IMR-90 (cell line): ENCODE measurements at regions not wholly inside any gene's neighbourhood (a gene's known extent, or its start where the extent isn't known, plus 50 kb on each side); places are given as distances from the start of the nearest gene placed in this dataset.

ENCODE experiments used
- ATAC-seq: fragments of 200-7000 bp; cut with Tn5 transposase; 2 replicates; pipeline ENCODE4 v1.9.1; 2020; ENCODE audit warnings: low read depth, mild to moderate bottlenecking, moderate library complexity
- BruUV-seq: library from RNA; stranded (reverse); fragments of 400-500 nt; replicated peaks from 2 replicates; lab custom pipeline; 2021; lab: Mats Ljungman, UMichigan
- CTCF ChIA-PET: fragments of 300-600 bp; formaldehyde crosslinking; extraction: SDS; loops from one replicate; lab custom pipeline; 2021; ENCODE audit warnings: antibody characterized with exemption; lab: Yijun Ruan, JAX
- POLR2A ChIA-PET: fragments of 300-600 bp; sonication (Branson Sonifier 250); formaldehyde crosslinking; loops from one replicate; lab custom pipeline; 2022; ENCODE audit warnings: antibody characterized with exemption; ENCODE audit not compliant: unreplicated experiment; lab: Charles Lee
- DNase-seq: peaks from one replicate; pipeline ENCODE4 v3.0.0; 2013
- H2AFZ ChIP-seq: replicated peaks from 2 replicates; pipeline ENCODE3; 2013; ENCODE audit warnings: low read length, mild to moderate bottlenecking; ENCODE audit not compliant: poor library complexity
- H2AK5ac ChIP-seq: 2 replicates; pipeline ENCODE4 v1.6.1; 2013; ENCODE audit warnings: low read depth, low read length, inconsistent platforms
- H2AK9ac ChIP-seq: replicated peaks from 2 replicates; pipeline ENCODE3; 2013; ENCODE audit warnings: mild to moderate bottlenecking, low read depth, low read length, moderate library complexity; ENCODE audit not compliant: poor library complexity
- H2BK120ac ChIP-seq: 2 replicates; pipeline ENCODE4 v1.6.1; 2013; ENCODE audit warnings: low read depth, low read length, inconsistent platforms
- H2BK15ac ChIP-seq: 3 replicates; pipeline ENCODE4 v1.6.1; 2013; ENCODE audit warnings: low read depth, low read length, inconsistent platforms
- H2BK20ac ChIP-seq: 2 replicates; pipeline ENCODE4 v1.6.1; 2013; ENCODE audit warnings: low read depth, mild to moderate bottlenecking, inconsistent platforms, low read length, moderate library complexity
- H2BK5ac ChIP-seq: 2 replicates; pipeline ENCODE4 v1.6.1; 2013; ENCODE audit warnings: mild to moderate bottlenecking, low read depth, low read length, inconsistent platforms; ENCODE audit not compliant: poor library complexity, severe bottlenecking
- H3K14ac ChIP-seq: replicated peaks from 2 replicates; pipeline ENCODE4 v1.6.1; 2013; ENCODE audit warnings: low read depth, low read length, inconsistent platforms
- H3K18ac ChIP-seq: 2 replicates; pipeline ENCODE4 v1.6.1; 2013; ENCODE audit warnings: low read depth, low read length, control low read depth
- H3K23ac ChIP-seq: 2 replicates; pipeline ENCODE4 v1.6.1; 2013; ENCODE audit warnings: low read depth, low read length, inconsistent platforms
- H3K27ac ChIP-seq: 2 replicates; pipeline ENCODE4 v1.5.1; 2013; ENCODE audit warnings: mild to moderate bottlenecking, control low read depth, low read length; ENCODE audit not compliant: insufficient read depth
- H3K27me3 ChIP-seq: 2 replicates; pipeline ENCODE4 v1.6.1; 2013; ENCODE audit warnings: low read length; ENCODE audit not compliant: control insufficient read depth, insufficient read depth
- H3K36me3 ChIP-seq: 2 replicates; pipeline ENCODE4 v1.6.1; 2013; ENCODE audit warnings: low read length, mixed read lengths; ENCODE audit not compliant: control insufficient read depth, insufficient read depth
- H3K4ac ChIP-seq: 2 replicates; pipeline ENCODE4 v1.6.1; 2013; ENCODE audit warnings: low read depth, low read length, inconsistent platforms
- H3K4me1 ChIP-seq: 2 replicates; pipeline ENCODE4 v1.6.1; 2013; ENCODE audit warnings: low read length, mixed read lengths; ENCODE audit not compliant: control insufficient read depth, insufficient read depth
- H3K4me2 ChIP-seq: 2 replicates; pipeline ENCODE4 v1.6.1; 2013; ENCODE audit warnings: low read depth, mild to moderate bottlenecking, control low read depth, low read length, moderate library complexity
- H3K4me3 ChIP-seq: 2 replicates; pipeline ENCODE4 v1.5.1; 2013; ENCODE audit warnings: low read depth, mild to moderate bottlenecking, control low read depth, low read length, moderate library complexity; ENCODE audit not compliant: insufficient read depth
- H3K56ac ChIP-seq: 2 replicates; pipeline ENCODE4 v1.6.1; 2013; ENCODE audit warnings: low read length, inconsistent platforms; ENCODE audit not compliant: insufficient read depth; ENCODE audit errors: extremely low read depth
- H3K79me1 ChIP-seq, 2 experiments: 2 replicates each; pipeline ENCODE4 v1.6.1; 2013; ENCODE audit warnings: low read length in 2 of 2, inconsistent platforms in 1 of 2, low read depth in 1 of 2
- H3K9ac ChIP-seq: 2 replicates; pipeline ENCODE4 v1.6.1; 2013; ENCODE audit warnings: low read depth, low read length, control low read depth
- H3K9me1 ChIP-seq: 2 replicates; pipeline ENCODE4 v1.6.1; 2013; ENCODE audit warnings: low read length, inconsistent platforms; ENCODE audit not compliant: insufficient read depth
- H3K9me3 ChIP-seq: 2 replicates; pipeline ENCODE4 v1.6.1; 2013; ENCODE audit warnings: low read length; ENCODE audit not compliant: control insufficient read depth, insufficient read depth
- H4K20me1 ChIP-seq: 2 replicates; pipeline ENCODE4 v1.6.1; 2013; ENCODE audit warnings: low read length, inconsistent platforms; ENCODE audit not compliant: insufficient read depth
- H4K5ac ChIP-seq: 2 replicates; pipeline ENCODE4 v1.6.1; 2013; ENCODE audit warnings: mild to moderate bottlenecking, low read depth, low read length, control low read depth
- H4K8ac ChIP-seq, 2 experiments: 2 replicates each; pipeline ENCODE4 v1.6.1; 2013; ENCODE audit warnings: low read depth in 2 of 2, low read length in 2 of 2, control low read depth in 1 of 2, inconsistent platforms in 1 of 2
- H4K91ac ChIP-seq: 2 replicates; pipeline ENCODE4 v1.6.1; 2013; ENCODE audit warnings: low read depth, low read length, inconsistent platforms; ENCODE audit not compliant: insufficient read depth
- BHLHE40 ChIP-seq: fragments of 150-350 bp; IDR thresholded peaks from 2 replicates; pipeline ENCODE4 v1.6.1; 2016; ENCODE audit warnings: mild to moderate bottlenecking, low read depth, low read length
- CEBPB ChIP-seq: IDR thresholded peaks from 2 replicates; pipeline ENCODE4 v1.6.1; 2012; ENCODE audit warnings: low read depth, low read length, improper control_type of control experiment
- CTCF ChIP-seq: conservative IDR thresholded peaks from 2 replicates; pipeline ENCODE4 v1.5.1; 2012; ENCODE audit warnings: mild to moderate bottlenecking, low read depth, low read length, improper control_type of control experiment
- FOS ChIP-seq: fragments of 150-350 bp; IDR thresholded peaks from 2 replicates; pipeline ENCODE4 v1.6.1; 2016; ENCODE audit warnings: low read depth, low read length
- MAFK ChIP-seq: IDR thresholded peaks from 2 replicates; pipeline ENCODE4 v1.6.1; 2012; ENCODE audit warnings: low read depth, low read length, improper control_type of control experiment
- MAZ ChIP-seq: IDR thresholded peaks from 2 replicates; pipeline ENCODE4 v1.6.1; 2012; ENCODE audit warnings: low read depth, mild to moderate bottlenecking, low read length, improper control_type of control experiment, moderate library complexity, borderline replicate concordance
- MXI1 ChIP-seq: IDR thresholded peaks from 2 replicates; pipeline ENCODE4 v1.6.1; 2012; ENCODE audit warnings: low read depth, mild to moderate bottlenecking, low read length, moderate library complexity, borderline replicate concordance
- NFE2L2 ChIP-seq: fragments of 150-350 bp; IDR thresholded peaks from 2 replicates; pipeline ENCODE4 v1.6.1; 2016; ENCODE audit warnings: low read depth, mild to moderate bottlenecking, low read length
- POLR2A ChIP-seq: IDR thresholded peaks from 2 replicates; pipeline ENCODE4 v1.6.1; 2012; ENCODE audit warnings: mild to moderate bottlenecking, low read depth, low read length
- RAD21 ChIP-seq: IDR thresholded peaks from 2 replicates; pipeline ENCODE4 v1.6.1; 2012; ENCODE audit warnings: low read length, improper control_type of control experiment
- RCOR1 ChIP-seq: IDR thresholded peaks from 2 replicates; pipeline ENCODE4 v1.6.1; 2012; ENCODE audit warnings: mild to moderate bottlenecking, low read length, improper control_type of control experiment; ENCODE audit not compliant: insufficient replicate concordance
- USF2 ChIP-seq: fragments of 150-350 bp; IDR thresholded peaks from 2 replicates; pipeline ENCODE4 v1.6.1; 2017; ENCODE audit warnings: mild to moderate bottlenecking, antibody characterized with exemption, low read length, low read depth
- WGBS, 2 experiments: methylation state at CpG; one replicate each; pipeline versions ENCODE4 v1.1.5 to v1.1.7; 2013; ENCODE audit warnings: missing lambda C conversion rate in 2 of 2; ENCODE audit not compliant: insufficient read length in 1 of 2; ENCODE audit errors: extremely low coverage in 2 of 2; 5-methylcytosine and 5-hydroxymethylcytosine counted together
- dilution Hi-C: fragments of 300-500 bp; cut with HindIII; formaldehyde crosslinking; loops from one replicate; pipeline ENCODE4 v1.14.3; 2018; ENCODE audit warnings: low sequenced_read_pairs; ENCODE audit not compliant: unreplicated experiment
- in situ Hi-C: fragments of 300-500 bp; cut with MboI; formaldehyde crosslinking; loops from 3 replicates; pipeline ENCODE4 v1.14.3; 2019; ENCODE audit warnings: low sequenced_read_pairs, inconsistent platforms, mixed read lengths
- intact Hi-C: fragments of 100-400 bp; cut with micrococcal nuclease; formaldehyde crosslinking; loops from 2 replicates; pipeline ENCODE4 v1.10.0; 2022

GRCh38 chr1:242743983-242744780, 219.7 kb upstream of the PLD5 start:
- dilution Hi-C loops, result no loop called here
- H3K9ac ChIP-seq, result no peak overlapping the region
- H2AK9ac ChIP-seq, result no peak overlapping the region
- no peak for TF ChIP-seq FOS
- TF ChIP-seq RAD21, result no peak
- no peak for TF ChIP-seq BHLHE40
- no peak for TF ChIP-seq MAZ
- TF ChIP-seq POLR2A, result no peak
- no peak for TF ChIP-seq USF2
- TF ChIP-seq RCOR1, result no peak
- no peak for TF ChIP-seq CTCF
- TF ChIP-seq MAFK, result no peak
- TF ChIP-seq NFE2L2, result no peak
- no peak for TF ChIP-seq MXI1
- no peak for TF ChIP-seq CEBPB
- no peak overlapping the region for H3K4me3 ChIP-seq
- H2AFZ ChIP-seq, result no peak overlapping the region
- intact Hi-C loops, result no loop called here
- no peak overlapping the region for H3K4me2 ChIP-seq
- H3K23ac ChIP-seq, result no peak overlapping the region
- no peak overlapping the region for H2BK120ac ChIP-seq
- H4K20me1 ChIP-seq, result no peaks in the 10 kb centered on the region
- in situ Hi-C loops, result no loop called here
- BruUV-seq, result no TSS peak
- no peak overlapping the region for H4K8ac ChIP-seq
- H3K14ac ChIP-seq, result no peak overlapping the region
- H3K18ac ChIP-seq, result no peak overlapping the region
- no peaks in the 10 kb centered on the region for H3K4me1 ChIP-seq
- no peak overlapping the region for H4K5ac ChIP-seq
- no peaks in the 10 kb centered on the region for H3K36me3 ChIP-seq
- peaks cover 9% of the 10 kb centered on the region for H3K9me3 ChIP-seq
- H2BK20ac ChIP-seq, result no peak overlapping the region
- POLR2A ChIA-PET, result no interaction called here
- no peak overlapping the region for H3K56ac ChIP-seq
- H3K79me1 ChIP-seq, result no peaks in the 10 kb centered on the region
- WGBS, 2 experiments, result 51% methylated on average over 4 of the region's 6 CpGs; no CpG with 5 or more reads in 1 of the 2 experiments
- no peak overlapping the region for H2BK5ac ChIP-seq
- CTCF ChIA-PET, result no interaction called here
- DNase-seq (no peak), ATAC-seq (no peak)
- no peak overlapping the region for H3K4ac ChIP-seq
- no peaks in the 10 kb centered on the region for H3K9me1 ChIP-seq
- H3K27ac ChIP-seq, result no peak overlapping the region
- no peak overlapping the region for H4K91ac ChIP-seq
- H2AK5ac ChIP-seq, result no peak overlapping the region
- H3K27me3 ChIP-seq, result no peaks in the 10 kb centered on the region
- no peak overlapping the region for H2BK15ac ChIP-seq
